BJ (cell line): ENCODE measurements at regions not wholly inside any gene's neighbourhood (a gene's known extent, or its start where the extent isn't known, plus 50 kb on each side); places are given as distances from the start of the nearest gene placed in this dataset.
A peak's percentile ranks its signal among the peaks of the same experiment; 100 is the strongest.

Experiments used
- CTCF ChIA-PET: fragments of 350-600 bp; formaldehyde crosslinking; extraction: SDS; loops from one replicate; lab custom pipeline; 2021; ENCODE audit warnings: antibody characterized with exemption, inconsistent platforms; lab: Yijun Ruan, JAX
- POLR2A ChIA-PET: fragments of 300-600 bp; sonication (Branson Sonifier 250); formaldehyde crosslinking; extraction: SDS; loops from one replicate; lab custom pipeline; 2021; ENCODE audit warnings: antibody characterized with exemption; lab: Charles Lee
- DNase-seq: peaks from one replicate; pipeline ENCODE4 v3.0.0-alpha.2; 2011; ENCODE audit warnings: low read depth
- H3K27me3 ChIP-seq: 2 replicates; pipeline ENCODE4 v1.6.0; 2011; ENCODE audit warnings: low read length; ENCODE audit not compliant: control insufficient read depth, insufficient read depth
- H3K36me3 ChIP-seq: 2 replicates; pipeline ENCODE4 v1.5.1; 2011; ENCODE audit warnings: low read length; ENCODE audit not compliant: control insufficient read depth, insufficient read depth
- H3K4me3 ChIP-seq: 2 replicates; pipeline ENCODE4 v1.5.1; 2011; ENCODE audit warnings: low read depth, mild to moderate bottlenecking, control low read depth, low read length
- CTCF ChIP-seq: IDR thresholded peaks from 2 replicates; pipeline ENCODE4 v1.5.1; 2011; ENCODE audit warnings: low read depth, mild to moderate bottlenecking, control low read depth, inconsistent platforms, low read length, moderate library complexity; ENCODE audit not compliant: insufficient read depth

- peaks cover 10% of the 10 kb centered on the region for H3K27me3 ChIP-seq
- ChIA-PET CTCF (no interaction called here), POLR2A (no interaction called here)
- no peaks in the 10 kb centered on the region for H3K36me3 ChIP-seq
- no peak for DNase-seq
- TF ChIP-seq CTCF: no peak
- H3K4me3 ChIP-seq: no peak overlapping the region
Measured at GRCh38 chr1:25167269-25168192, 64.8 kb downstream of the SYF2 start.

GRCh38 chr1:25166847-25167246 is 65.5 kb downstream of the SYF2 start:
- POLR2A ChIA-PET: no interaction called here
- CTCF ChIA-PET: no interaction called here
- no peak for TF ChIP-seq CTCF
- peaks cover 10% of the 10 kb centered on the region for H3K27me3 ChIP-seq
- no peak for DNase-seq
- no peak overlapping the region for H3K4me3 ChIP-seq
- no peaks in the 10 kb centered on the region for H3K36me3 ChIP-seq

GRCh38 chr1:25163986-25164385 is 68.3 kb downstream of the SYF2 start:
- ChIA-PET POLR2A (no interaction called here), CTCF (no interaction called here)
- Histone ChIP-seq H3K4me3 (no peak overlapping the region), H3K36me3 (no peaks in the 10 kb centered on the region), H3K27me3 (peaks cover 14% of the 10 kb centered on the region)
- DNase-seq: no peak
- TF ChIP-seq CTCF: no peak

GRCh38 chr1:25161981-25162380 is 70.3 kb downstream of the SYF2 start:
- TF ChIP-seq CTCF: no peak
- Histone ChIP-seq H3K27me3 (peaks cover 11% of the 10 kb centered on the region), H3K36me3 (no peaks in the 10 kb centered on the region), H3K4me3 (no peak overlapping the region)
- POLR2A ChIA-PET: no interaction called here
- CTCF ChIA-PET: interaction anchor here (0.7 kb wide), 1 partner anchor 865 kb away, joined by 3 read pairs; no protein-coding TSS in a partner anchor
- DNase-seq: peak; percentile 28

GRCh38 chr1:25157846-25158245 is 74.5 kb downstream of the SYF2 start:
- Histone ChIP-seq H3K36me3 (no peaks in the 10 kb centered on the region), H3K4me3 (no peak overlapping the region), H3K27me3 (peaks cover 12% of the 10 kb centered on the region)
- CTCF ChIA-PET: interaction anchor here (0.7 to 1.1 kb wide), 2 partner anchors 47 to 815 kb away, joined by 3 to 5 read pairs; no protein-coding TSS in a partner anchor
- POLR2A ChIA-PET: no interaction called here
- no peak for TF ChIP-seq CTCF
- DNase-seq: no peak
